Panc1 (cell line): ENCODE measurements at regions not wholly inside any gene's neighbourhood (a gene's known extent, or its start where the extent isn't known, plus 50 kb on each side); places are given as distances from the start of the nearest gene placed in this dataset.

ENCODE experiments used
- POLR2AphosphoS5 ChIP-seq: IDR thresholded peaks from 2 replicates; pipeline ENCODE4 v1.6.1; 2012; ENCODE audit warnings: mild to moderate bottlenecking, low read depth, low read length, moderate library complexity
- TF ChIP-seq, protein P1 (sequence below): fragments of 450-650 bp; IDR thresholded peaks from 2 replicates; pipeline ENCODE4 v1.5.1; 2017; ENCODE audit warnings: mild to moderate bottlenecking

DNA sequence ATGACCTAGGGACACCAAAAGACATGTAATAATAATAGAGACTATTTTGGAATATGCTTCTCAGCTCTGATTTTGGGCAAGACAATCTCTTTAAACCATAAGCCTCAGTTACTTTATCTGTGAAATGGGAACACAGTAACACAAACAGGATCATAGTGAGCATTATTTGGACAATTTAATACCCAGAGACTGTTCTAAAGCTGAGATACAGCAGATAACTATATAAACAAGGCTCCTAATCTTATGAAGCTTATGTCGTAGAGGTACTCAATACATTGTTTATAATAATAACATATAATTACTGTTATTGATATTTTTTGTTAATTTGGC lies 250.8 kb downstream of the SEC61B start:
- TF ChIP-seq, protein P1, sequence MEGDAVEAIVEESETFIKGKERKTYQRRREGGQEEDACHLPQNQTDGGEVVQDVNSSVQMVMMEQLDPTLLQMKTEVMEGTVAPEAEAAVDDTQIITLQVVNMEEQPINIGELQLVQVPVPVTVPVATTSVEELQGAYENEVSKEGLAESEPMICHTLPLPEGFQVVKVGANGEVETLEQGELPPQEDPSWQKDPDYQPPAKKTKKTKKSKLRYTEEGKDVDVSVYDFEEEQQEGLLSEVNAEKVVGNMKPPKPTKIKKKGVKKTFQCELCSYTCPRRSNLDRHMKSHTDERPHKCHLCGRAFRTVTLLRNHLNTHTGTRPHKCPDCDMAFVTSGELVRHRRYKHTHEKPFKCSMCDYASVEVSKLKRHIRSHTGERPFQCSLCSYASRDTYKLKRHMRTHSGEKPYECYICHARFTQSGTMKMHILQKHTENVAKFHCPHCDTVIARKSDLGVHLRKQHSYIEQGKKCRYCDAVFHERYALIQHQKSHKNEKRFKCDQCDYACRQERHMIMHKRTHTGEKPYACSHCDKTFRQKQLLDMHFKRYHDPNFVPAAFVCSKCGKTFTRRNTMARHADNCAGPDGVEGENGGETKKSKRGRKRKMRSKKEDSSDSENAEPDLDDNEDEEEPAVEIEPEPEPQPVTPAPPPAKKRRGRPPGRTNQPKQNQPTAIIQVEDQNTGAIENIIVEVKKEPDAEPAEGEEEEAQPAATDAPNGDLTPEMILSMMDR, result no peak
- no peak for TF ChIP-seq POLR2AphosphoS5
